ENCODE measurements at regions not wholly inside any gene's neighbourhood (a gene's known extent, or its start where the extent isn't known, plus 50 kb on each side); places are given as distances from the start of the nearest gene placed in this dataset.

- TF ChIP-seq CTCF (CRISPR knock-in tag; IDR thresholded peaks at IDR 0.05) = no peak
- TF ChIP-seq RORA (CRISPR knock-in tag; IDR thresholded peaks at IDR 0.05) = no peak
- TF ChIP-seq EZH2 (conservative IDR thresholded peaks at IDR 0.05; ENCODE audit: low read depth, low read length) = no peak
- TF ChIP-seq HOXA9 (CRISPR knock-in tag; IDR thresholded peaks at IDR 0.05; ENCODE audit: borderline replicate concordance) = no peak
- no peak for TF ChIP-seq KDM1A (CRISPR knock-in tag; IDR thresholded peaks at IDR 0.05)
- TF ChIP-seq POLR2A (IDR thresholded peaks at IDR 0.05; ENCODE audit: insufficient read depth in 1 of 2, low read depth in 2 of 2, low read length in 2 of 2) = no peak
- TF ChIP-seq MYC (CRISPR knock-in tag; IDR thresholded peaks at IDR 0.05; ENCODE audit: borderline replicate concordance) = no peak
- TF ChIP-seq AFF4 (CRISPR knock-in tag; IDR thresholded peaks at IDR 0.05) = no peak
- no peak for TF ChIP-seq BRF2 (CRISPR knock-in tag; IDR thresholded peaks at IDR 0.05)
- TF ChIP-seq ZBTB2 (CRISPR knock-in tag; IDR thresholded peaks at IDR 0.05; ENCODE audit: low read depth) = no peak
- TF ChIP-seq ZNF792 (CRISPR knock-in tag; IDR thresholded peaks at IDR 0.05) = no peak
- no peak for TF ChIP-seq KDM5B (CRISPR knock-in tag; IDR thresholded peaks at IDR 0.05; ENCODE audit: borderline replicate concordance)
- no peak for TF ChIP-seq TCF12 (IDR thresholded peaks at IDR 0.05)
- no peak for TF ChIP-seq TCF12 (CRISPR knock-in tag; IDR thresholded peaks at IDR 0.05)
Observed at GRCh38 chr20:11094711-11095110, 420.9 kb upstream of the JAG1 start.
